ENCODE measurements at regions not wholly inside any gene's neighbourhood (a gene's known extent, or its start where the extent isn't known, plus 50 kb on each side); places are given as distances from the start of the nearest gene placed in this dataset.

DNA sequence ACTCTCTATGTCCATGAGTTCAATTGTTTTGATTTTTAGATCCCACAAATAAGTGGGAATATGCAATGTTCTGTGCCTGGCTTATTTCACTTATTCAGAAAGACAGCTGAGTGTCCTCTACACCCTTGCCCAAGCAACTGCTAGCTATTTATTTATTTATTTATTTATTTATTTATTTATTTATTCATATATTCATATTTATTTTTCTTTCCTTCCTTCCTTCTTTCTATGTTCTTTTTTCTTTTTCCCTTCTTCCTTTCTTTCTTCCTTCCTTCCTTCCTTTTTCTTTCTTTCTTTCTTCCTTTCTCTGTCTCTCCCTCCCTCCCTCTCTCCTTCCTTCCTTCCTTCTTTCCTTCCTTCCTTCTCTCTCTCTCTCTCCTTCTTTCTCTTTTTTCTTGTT, 563.4 kb downstream of the BCL11B start:
- no peak for DNase-seq

- no peak for DNase-seq
These were observed 560.5 kb downstream of the BCL11B start for GRCh38 chr14:98711453-98711852.

DNA sequence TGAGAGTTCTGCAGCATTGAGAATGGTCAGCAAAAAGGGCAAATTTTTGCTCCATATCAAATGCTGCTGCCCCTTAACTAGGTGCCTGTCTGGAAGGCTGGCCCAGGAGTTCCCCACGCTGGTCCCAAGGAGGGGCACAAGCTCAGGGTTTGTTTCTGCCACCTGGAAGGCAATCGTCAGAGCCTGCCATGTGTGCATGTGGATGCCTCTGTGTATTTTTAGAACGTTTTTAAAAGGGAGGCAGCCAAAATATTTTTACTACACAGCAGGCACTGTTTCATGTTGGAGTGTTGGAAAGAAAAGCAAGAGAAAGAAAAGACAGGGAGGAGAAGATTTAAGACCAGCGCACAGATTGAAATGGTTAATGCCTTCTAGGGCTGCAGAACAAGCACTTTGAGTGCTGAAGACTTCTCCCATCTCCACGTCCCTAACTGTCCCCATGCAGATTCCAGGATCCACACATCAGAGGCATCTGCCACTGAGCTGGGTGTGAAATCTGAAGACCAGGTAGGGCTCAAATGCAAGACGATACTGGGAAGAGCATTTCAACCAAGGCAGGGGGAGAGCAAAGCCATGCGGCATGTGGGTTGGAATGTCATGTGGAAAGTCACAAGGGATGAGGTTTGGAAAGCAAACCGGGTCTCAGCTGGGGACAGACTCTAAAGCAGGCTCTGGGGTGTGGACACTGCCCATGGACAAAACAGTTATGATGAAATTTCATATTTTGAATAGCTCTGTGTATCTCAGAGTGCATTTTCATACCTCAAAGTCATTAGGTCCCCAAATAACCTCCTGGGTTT, 557.2 kb downstream of the BCL11B start:
- DNase-seq = no peak

- DNase-seq = no peak
These were observed 555.9 kb downstream of the BCL11B start for GRCh38 chr14:98716133-98716532.

- DNase-seq = no peak
These were observed 550.9 kb downstream of the BCL11B start for GRCh38 chr14:98721061-98721460.

DNA sequence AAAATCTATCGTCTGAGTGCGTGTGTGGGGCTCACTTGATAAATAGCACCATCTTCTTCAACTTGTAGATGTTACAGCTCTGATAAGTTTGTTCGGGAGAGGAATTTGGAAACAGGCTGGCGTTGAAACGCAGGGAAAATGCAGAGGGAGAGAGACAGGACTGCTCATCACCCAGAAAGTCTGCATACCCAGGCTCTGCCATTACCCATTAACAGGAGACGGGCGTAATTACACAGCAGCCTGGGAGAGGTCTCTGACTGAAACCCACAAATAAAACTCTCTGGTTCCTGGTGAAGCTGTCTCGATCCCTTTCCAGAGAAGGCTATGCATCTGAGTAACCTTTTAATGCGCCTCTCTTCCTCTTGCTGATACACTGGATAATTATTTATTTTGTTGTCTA, 547.3 kb downstream of the BCL11B start:
- DNase-seq = no peak

- DNase-seq = no peak
These were observed 546.8 kb downstream of the BCL11B start for GRCh38 chr14:98725191-98725590.

DNA sequence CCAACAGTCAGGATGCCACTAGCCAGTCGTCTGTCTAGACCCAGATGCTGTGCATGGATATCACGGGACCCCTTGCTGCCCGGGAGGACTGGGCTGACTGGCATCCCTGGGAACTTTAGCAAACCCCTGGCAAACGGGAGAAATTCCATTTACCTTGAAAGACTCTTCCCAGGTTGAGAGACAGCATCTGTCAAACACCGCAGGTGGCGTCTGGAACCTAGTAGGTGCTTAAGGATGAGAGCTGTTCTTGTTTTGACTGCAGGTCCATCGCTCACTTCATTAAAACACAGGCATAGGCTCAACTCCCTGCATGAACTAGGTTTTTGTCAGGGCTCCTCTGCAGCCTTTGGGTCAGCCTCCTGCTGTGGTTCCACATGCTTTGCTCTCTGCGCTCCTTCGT, 546.3 kb downstream of the BCL11B start:
- no peak for DNase-seq

DNA sequence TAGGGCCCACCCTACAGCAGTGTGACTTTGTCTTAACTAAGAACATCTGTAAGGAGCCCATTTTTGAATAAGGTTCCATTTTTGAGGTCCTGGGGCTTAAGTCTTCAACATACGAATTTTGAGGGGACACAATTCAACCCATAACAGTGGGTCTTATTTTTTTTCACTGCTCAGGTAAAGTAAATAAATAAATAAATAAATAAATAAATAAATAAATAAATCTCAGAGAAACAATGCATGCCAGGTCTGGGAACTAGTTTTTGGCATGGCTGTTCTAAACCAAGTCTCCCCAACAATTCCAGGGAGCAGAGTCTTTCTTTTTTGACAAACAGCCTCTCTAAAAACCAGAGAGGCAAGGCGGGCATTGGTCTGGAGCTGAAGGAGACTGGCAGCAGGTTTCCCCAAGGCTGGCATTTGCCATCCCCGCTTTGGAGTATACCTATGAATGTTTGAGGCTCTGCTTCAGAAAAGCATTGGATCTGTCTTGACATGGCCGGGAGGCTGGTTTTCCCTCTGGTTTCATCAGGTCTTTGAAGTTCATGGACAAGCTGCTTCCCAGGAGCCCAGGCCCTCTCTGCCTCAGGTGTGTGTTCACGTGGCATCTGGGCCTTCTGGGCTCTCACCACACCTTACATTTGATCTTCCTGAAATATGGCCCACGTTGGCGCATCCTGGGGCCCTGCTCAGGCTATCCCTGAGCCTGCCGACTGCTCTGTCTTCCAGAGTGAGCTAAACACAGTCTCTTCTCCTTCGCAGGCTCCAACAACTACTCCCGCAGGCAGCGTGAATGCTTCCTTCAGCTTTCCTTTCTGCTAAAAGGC, 545.2 kb downstream of the BCL11B start:
- DNase-seq = no peak

GRCh38 chr14:98728024-98728423, 544.0 kb downstream of the BCL11B start:
- no peak for DNase-seq

DNA sequence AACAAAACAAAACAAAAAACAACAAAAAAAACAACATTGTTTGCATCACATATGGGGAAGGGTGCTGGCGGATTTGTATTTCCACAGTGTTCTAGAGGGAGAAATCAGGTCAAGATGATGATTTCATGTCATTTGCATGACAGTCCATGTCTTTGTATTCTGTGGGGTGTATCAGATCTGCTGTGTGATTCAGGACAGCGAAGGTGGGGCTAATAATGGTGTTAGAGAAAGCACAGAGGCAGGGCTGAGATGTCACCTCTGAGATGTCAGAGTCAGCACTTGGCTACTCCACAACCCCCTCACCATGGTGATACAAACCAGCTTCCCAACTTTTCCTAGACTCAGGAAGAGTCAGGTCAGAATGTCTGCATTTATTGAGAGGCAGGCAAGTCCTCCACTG, 543.2 kb downstream of the BCL11B start:
- DNase-seq = no peak

- no peak for DNase-seq
These were observed 540.7 kb downstream of the BCL11B start for GRCh38 chr14:98731286-98731685.

GRCh38 chr14:98731701-98732100, 540.3 kb downstream of the BCL11B start:
- no peak for DNase-seq

DNA sequence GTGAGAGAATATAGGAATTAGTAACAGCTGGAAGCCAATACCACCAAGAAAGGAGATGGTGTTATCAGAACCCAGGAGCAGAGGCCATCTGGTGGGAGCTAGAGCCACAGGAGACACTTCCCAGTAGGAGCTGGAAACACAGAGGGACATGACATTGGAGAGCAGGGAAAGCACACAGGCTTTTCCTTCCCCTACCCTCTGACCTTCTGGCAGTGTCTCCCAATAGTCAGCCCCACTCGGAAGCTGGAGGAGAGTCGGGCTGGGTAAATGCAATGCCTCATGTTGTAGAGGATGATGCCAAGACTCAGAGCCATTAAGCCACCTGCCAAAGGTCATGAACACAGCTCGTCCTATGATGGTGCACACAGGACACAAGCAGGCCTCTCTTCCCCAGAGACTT, 538.5 kb downstream of the BCL11B start:
- no peak for DNase-seq

DNA sequence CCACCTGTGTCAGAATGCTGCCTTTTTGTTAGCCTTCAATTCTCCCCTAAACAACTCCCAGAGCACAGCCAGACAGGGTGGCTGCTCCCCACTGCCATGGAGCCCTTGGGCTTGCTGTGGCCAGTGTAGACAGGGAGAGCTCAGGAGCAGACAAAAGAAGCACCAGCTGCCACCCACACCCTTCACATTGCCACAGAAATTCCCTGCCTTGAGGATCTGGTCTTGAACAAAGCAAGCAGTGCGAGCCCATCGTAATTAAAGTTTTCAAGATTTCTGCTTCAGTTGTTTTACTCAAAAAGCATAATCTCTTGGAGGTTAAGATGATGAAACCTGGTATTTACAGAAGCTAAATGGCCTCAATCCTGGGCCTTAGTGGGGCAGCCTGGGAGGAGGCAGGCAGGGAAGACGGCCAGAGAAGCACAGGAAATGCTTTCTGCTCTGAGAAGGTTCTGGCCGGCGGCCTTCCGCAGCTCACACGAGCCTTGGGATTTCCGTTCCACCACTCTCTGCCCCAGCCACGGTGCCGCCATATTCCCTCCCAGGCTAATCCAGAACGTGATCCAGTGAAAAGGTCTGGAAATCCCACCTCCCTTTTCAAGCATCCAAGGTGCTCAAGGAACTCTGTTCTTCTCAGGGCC, 535.2 kb downstream of the BCL11B start:
- DNase-seq = no peak

- DNase-seq = no peak
These were observed 530.5 kb downstream of the BCL11B start for GRCh38 chr14:98741523-98741922.

- DNase-seq = no peak
These were observed 530.0 kb downstream of the BCL11B start for GRCh38 chr14:98742001-98742400.

DNA sequence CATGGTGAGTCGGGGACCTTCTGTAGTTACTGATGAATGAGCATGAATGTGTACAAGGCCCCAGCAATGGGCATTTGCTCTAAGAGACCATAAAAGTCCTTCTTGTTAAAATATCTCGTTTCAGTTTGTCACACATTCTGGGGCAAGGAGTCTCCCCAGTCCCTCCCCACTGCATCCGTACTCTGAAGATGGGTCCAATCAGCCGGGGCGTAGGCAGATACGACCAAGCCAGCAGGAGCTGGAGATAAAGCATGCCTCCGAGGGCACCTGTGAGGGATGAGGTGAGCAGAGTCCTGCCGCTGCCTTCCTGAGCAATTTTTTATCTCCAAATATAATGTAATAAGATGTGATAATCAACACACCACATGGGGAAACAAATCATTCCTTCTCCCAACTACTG, 528.5 kb downstream of the BCL11B start:
- DNase-seq = no peak

GRCh38 chr14:98748966-98749365, 523.0 kb downstream of the BCL11B start:
- no peak for DNase-seq

- DNase-seq = no peak
These were observed 520.9 kb downstream of the BCL11B start for GRCh38 chr14:98751110-98751509.

GRCh38 chr14:98752660-98753059, 519.3 kb downstream of the BCL11B start:
- DNase-seq = no peak

- DNase-seq = no peak
These were observed 517.5 kb downstream of the BCL11B start for GRCh38 chr14:98754343-98755020.

DNA sequence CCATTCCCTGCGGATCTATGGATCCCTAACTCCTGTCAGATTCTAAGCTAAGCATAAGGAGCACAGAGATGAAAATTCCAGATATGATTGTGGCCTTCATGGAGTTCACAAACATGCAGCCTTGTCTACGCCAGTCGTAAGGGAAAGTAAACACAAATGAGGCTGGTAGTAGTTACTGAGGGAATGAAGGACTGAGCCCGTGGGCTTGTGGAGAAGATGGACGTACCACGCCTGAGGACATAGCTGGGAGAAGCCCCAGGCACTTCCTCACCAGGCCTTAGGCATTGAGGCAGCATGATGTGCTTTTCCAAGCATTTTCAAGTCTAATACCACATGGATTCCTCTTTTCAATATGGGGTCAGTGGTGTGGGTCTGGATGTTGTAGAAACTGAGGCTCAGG, 515.2 kb downstream of the BCL11B start:
- no peak for DNase-seq
